ENCODE measurements at regions not wholly inside any gene's neighbourhood (a gene's known extent, or its start where the extent isn't known, plus 50 kb on each side); places are given as distances from the start of the nearest gene placed in this dataset.

DNA sequence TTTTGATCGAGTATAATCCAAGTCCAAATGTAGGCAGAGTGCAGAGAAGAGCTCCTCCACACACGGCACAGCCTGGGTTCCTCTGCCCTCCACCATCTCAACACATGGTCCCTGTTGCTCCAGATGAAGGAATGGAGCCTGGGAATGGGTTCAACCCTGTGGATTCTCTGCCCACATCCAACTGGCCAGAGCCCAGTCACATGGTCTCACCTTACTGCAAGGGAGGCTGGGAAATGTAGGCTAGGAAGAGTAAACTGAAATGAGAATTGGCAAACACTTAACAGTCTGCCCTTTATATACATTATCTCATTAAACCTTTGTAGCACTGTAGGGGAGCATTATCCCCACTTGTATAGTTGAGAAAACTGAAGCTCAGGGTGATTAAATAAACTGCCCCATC, 60.1 kb upstream of the RAB4A start:
- TF ChIP-seq POLR2AphosphoS5 (IDR thresholded peaks at IDR 0.05; ENCODE audit: low read depth) (no peak), CTCF (conservative IDR thresholded peaks at IDR 0.05; ENCODE audit: low read depth in 2 of 2) (no peak), CREB1 (CRISPR knock-in tag; IDR thresholded peaks at IDR 0.05; ENCODE audit: low read depth) (no peak), EZH2 (IDR thresholded peaks at IDR 0.05; ENCODE audit: low read depth, unreplicated experiment) (no peak), ZNF331 (CRISPR knock-in tag; IDR thresholded peaks at IDR 0.05; ENCODE audit: low read depth) (no peak), REST (IDR thresholded peaks at IDR 0.05; ENCODE audit: unreplicated experiment) (no peak), EZH2phosphoT487 (IDR thresholded peaks at IDR 0.05; ENCODE audit: unreplicated experiment) (no peak), JUNB (IDR thresholded peaks at IDR 0.05; ENCODE audit: unreplicated experiment) (no peak), ZNF114 (CRISPR knock-in tag; IDR thresholded peaks at IDR 0.05) (no peak), ETS1 (IDR thresholded peaks at IDR 0.05) (no peak), NANOG (IDR thresholded peaks at IDR 0.05; ENCODE audit: borderline replicate concordance) (no peak), STAT1 (IDR thresholded peaks at IDR 0.05; ENCODE audit: unreplicated experiment) (no peak)

All from GM23338 (cell line).